Transverse colon (tissue), 4 donors: ENCODE measurements at regions not wholly inside any gene's neighbourhood (a gene's known extent, or its start where the extent isn't known, plus 50 kb on each side); places are given as distances from the start of the nearest gene placed in this dataset.

Experiments
- DNase-seq: peaks from one replicate; pipeline ENCODE4 v3.0.0-alpha.2; 2019
- H3K27ac ChIP-seq, 4 donors: fragments of 200-600 bp; sonication (generic); 2 replicates each; pipeline ENCODE4 v1.5.1; 2016 to 2018; ENCODE audit warnings: inconsistent platforms in 4 of 4
- H3K27me3 ChIP-seq: fragments of 200-600 bp; sonication (generic); 2 replicates; pipeline ENCODE4 v1.5.1; 2017; ENCODE audit warnings: inconsistent platforms
- H3K36me3 ChIP-seq, 4 donors: fragments of 200-600 bp; sonication (generic); 2 replicates each; pipeline ENCODE4 v1.5.1; 2017 to 2019; ENCODE audit warnings: inconsistent platforms in 4 of 4
- H3K4me1 ChIP-seq, 4 donors: fragments of 200-600 bp; sonication (generic); 2 replicates each; pipeline ENCODE4 v1.5.1; 2017 to 2020; ENCODE audit warnings: inconsistent platforms in 4 of 4
- H3K4me3 ChIP-seq, 4 donors: fragments of 200-600 bp; sonication (generic); 1 replicate in 1 of 4; 2 replicates in 3 of 4; pipeline versions ENCODE4 v1.5.1 to v1.6.1; 2017 to 2019; ENCODE audit warnings: inconsistent platforms in 4 of 4
- H3K9me3 ChIP-seq, 2 donors: fragments of 200-600 bp; sonication (generic); 2 replicates each; pipeline ENCODE4 v1.5.1; 2017 to 2019; ENCODE audit warnings: inconsistent platforms in 2 of 2
- EP300 ChIP-seq: sonication (generic); formaldehyde crosslinking; IDR thresholded peaks from one replicate; pipeline ENCODE4 v1.6.1; 2017; ENCODE audit warnings: antibody characterized with exemption, low read depth
- POLR2A ChIP-seq: fragments of 450-650 bp; IDR thresholded peaks from one replicate; pipeline ENCODE4 v1.6.1; 2016; ENCODE audit warnings: antibody characterized with exemption, mild to moderate bottlenecking, moderate library complexity
- POLR2AphosphoS5 ChIP-seq, 3 donors: sonication (generic); formaldehyde crosslinking; IDR thresholded peaks; one replicate each; pipeline ENCODE4 v1.6.1; 2016; ENCODE audit warnings: antibody characterized with exemption in 3 of 3
- WGBS, 2 donors: methylation state at CpG; one replicate each; pipeline ENCODE4 v1.1.5; 2018; ENCODE audit warnings: low coverage in 1 of 2; 5-methylcytosine and 5-hydroxymethylcytosine counted together
- in situ Hi-C, 4 donors: fragments of 200-750 bp; cut with MboI; loops; one replicate each; pipeline versions ENCODE4 v1.15.0 to v1.15.1; 2017; ENCODE audit warnings: low sequenced_read_pairs in 3 of 4, low pct_ligation_motif_present in 1 of 4, low pct_unique_long_range_greater_than_20kb in 1 of 4
- intact Hi-C: fragments of 100-400 bp; cut with DNase I; formaldehyde crosslinking; loops from one replicate; pipeline ENCODE4 v1.15.1; 2023; ENCODE audit warnings: low total_unique reads
- TF ChIP-seq, protein P1 (sequence below), 5 experiments: fragments of 200-600 bp in 3 of 5; fragments of 450-650 bp in 2 of 5; sonication (generic) in 3 of 5; IDR thresholded peaks; 1 replicate in 2 of 5; 2 replicates in 3 of 5; pipeline ENCODE4 v1.5.1; 2016 to 2017; ENCODE audit warnings: antibody characterized with exemption in 5 of 5, inconsistent platforms in 3 of 5, mild to moderate bottlenecking in 2 of 5, moderate library complexity in 1 of 5

DNA sequence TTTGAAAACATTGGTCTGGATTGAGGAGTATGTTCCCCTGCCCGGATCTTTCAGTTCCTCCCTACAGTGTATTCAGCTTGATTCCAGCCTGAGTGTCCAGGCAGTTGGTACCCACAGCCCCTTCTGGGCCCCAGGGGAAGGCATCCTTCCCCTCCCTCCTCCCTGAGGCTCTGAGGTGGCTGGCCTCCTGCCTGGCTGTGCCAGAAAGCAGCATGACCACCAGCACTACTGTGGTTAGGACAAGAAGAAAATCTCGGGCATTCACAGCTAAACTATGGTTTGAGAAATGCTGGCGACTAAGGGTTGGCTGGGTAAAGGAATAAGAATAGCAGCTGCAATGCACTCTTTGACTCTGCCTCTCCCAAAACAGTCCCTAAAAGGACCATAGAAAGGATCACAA is 84.6 kb upstream of the LIFR start:
- 91 to 92% methylated on average over 2 to 3 of the region's 3 CpGs for WGBS, 2 donors
- no peaks in the 10 kb centered on the region for H3K9me3 ChIP-seq
- no peak for DNase-seq
- H3K4me1 ChIP-seq: no peaks in the 10 kb centered on the region
- intact Hi-C loops (no loop called here), in situ Hi-C loops (no loop called here)
- no peak for TF ChIP-seq POLR2AphosphoS5 (IDR thresholded peaks at IDR 0.05)
- no peak for TF ChIP-seq EP300
- TF ChIP-seq, protein P1, sequence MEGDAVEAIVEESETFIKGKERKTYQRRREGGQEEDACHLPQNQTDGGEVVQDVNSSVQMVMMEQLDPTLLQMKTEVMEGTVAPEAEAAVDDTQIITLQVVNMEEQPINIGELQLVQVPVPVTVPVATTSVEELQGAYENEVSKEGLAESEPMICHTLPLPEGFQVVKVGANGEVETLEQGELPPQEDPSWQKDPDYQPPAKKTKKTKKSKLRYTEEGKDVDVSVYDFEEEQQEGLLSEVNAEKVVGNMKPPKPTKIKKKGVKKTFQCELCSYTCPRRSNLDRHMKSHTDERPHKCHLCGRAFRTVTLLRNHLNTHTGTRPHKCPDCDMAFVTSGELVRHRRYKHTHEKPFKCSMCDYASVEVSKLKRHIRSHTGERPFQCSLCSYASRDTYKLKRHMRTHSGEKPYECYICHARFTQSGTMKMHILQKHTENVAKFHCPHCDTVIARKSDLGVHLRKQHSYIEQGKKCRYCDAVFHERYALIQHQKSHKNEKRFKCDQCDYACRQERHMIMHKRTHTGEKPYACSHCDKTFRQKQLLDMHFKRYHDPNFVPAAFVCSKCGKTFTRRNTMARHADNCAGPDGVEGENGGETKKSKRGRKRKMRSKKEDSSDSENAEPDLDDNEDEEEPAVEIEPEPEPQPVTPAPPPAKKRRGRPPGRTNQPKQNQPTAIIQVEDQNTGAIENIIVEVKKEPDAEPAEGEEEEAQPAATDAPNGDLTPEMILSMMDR (IDR thresholded peaks at IDR 0.05): no peak
- TF ChIP-seq POLR2A: no peak
- no peak overlapping the region for H3K27ac ChIP-seq
- no peaks in the 10 kb centered on the region for H3K36me3 ChIP-seq
- H3K4me3 ChIP-seq: no peak overlapping the region
- H3K27me3 ChIP-seq: no peaks in the 10 kb centered on the region

DNA sequence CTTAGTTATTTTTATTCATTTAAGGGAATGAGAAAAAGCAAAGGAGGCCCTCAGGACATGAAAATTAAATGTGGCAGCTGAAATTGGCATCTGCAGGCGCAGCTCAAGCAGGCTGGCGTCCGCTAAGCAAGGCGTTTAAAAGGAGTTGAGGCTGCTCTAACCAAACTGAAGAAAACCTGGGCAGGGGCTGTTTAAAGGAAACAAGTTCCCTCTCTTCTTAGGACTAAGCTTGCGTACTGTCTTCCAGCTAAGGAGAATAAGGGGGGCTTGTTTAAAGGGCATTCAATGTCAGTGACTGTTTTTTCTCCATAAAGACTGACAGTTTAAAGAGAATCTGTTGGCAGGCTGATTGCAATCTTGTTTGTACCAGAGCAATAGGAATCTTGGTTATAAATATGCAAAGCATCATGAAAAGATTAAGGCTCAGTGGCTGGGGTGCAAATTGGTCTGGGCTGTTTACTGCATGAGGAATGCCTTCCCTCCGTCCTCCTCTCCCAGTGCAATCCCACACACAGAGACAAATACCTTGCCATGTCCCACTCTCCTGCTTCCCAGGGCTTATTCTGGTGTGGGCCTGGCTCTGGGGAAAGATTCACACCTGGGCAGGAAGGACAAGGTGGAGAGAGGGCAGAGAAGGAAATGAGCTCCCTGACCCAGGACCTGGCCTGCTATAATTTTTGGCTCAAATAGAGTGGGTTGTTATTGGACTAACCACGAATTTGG is 85.9 kb upstream of the LIFR start:
- Histone ChIP-seq H3K27ac (peak overlapping the region in 1 of 4 donors; percentile 61), H3K4me1 (no peaks in the 10 kb centered on the region), H3K9me3 (no peaks in the 10 kb centered on the region), H3K27me3 (no peaks in the 10 kb centered on the region), H3K36me3 (no peaks in the 10 kb centered on the region), H3K4me3 (no peak overlapping the region)
- no peak for DNase-seq
- WGBS, 2 donors: 45 to 51% methylated on average over 5 to 7 of the region's 7 CpGs
- in situ Hi-C loops (no loop called here), intact Hi-C loops (no loop called here)
- TF ChIP-seq POLR2A (no peak), EP300 (no peak), POLR2AphosphoS5 (IDR thresholded peaks at IDR 0.05) (no peak)
- TF ChIP-seq, protein P1 (IDR thresholded peaks at IDR 0.05): no peak

DNA sequence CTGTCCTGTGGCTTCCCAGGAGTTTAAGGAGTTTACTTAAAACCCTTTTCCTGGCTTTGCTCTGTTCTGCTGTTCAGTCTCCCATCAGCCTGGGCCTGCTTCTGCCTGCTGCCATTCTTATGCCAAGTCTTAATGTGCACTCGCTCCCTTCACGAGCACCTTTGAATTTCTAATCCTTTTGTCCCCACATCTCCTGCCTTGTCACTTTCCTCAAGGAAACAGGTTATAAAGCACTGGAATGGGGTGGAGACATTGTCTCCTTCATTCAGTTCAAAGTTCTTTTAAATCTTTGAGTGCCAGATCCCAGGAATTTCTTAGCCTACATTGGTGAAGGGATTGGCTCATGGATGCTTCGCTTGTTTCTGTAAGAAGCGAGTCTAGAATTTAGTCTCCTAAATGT is 87.2 kb upstream of the LIFR start:
- in situ Hi-C loops (no loop called here), intact Hi-C loops (no loop called here)
- DNase-seq: no peak
- TF ChIP-seq EP300 (no peak), POLR2AphosphoS5 (IDR thresholded peaks at IDR 0.05) (no peak), POLR2A (no peak)
- TF ChIP-seq, protein P1 (IDR thresholded peaks at IDR 0.05): no peak
- 75 to 87% methylated on average over 3 to 4 of the region's 4 CpGs for WGBS, 2 donors
- Histone ChIP-seq H3K27ac (no peak overlapping the region), H3K4me1 (no peaks in the 10 kb centered on the region), H3K36me3 (no peaks in the 10 kb centered on the region), H3K9me3 (no peaks in the 10 kb centered on the region), H3K27me3 (no peaks in the 10 kb centered on the region), H3K4me3 (no peak overlapping the region)

DNA sequence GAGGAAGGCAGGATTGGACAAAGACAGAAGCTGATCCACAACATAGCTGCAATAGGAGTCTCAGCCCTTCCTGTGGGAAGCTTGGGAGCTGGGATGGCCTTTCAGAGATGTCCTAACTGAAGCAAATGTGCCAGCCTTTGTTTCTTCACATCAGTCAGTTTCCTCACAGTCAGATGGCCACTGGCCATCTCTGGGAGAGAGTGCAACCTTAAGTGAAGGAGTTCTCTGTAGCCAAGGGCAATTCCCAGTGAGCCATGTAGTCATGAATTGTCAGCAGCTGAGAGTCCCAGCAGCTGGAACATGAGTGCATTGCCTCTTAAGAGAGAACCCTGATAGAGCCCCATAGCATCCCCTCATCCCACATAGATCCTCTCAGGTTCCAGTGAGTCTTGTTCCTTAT is 89.1 kb upstream of the LIFR start:
- H3K9me3 ChIP-seq: no peaks in the 10 kb centered on the region
- intact Hi-C loops (no loop called here), in situ Hi-C loops (no loop called here)
- H3K36me3 ChIP-seq: no peaks in the 10 kb centered on the region
- no peaks in the 10 kb centered on the region for H3K27me3 ChIP-seq
- TF ChIP-seq, protein P1 (IDR thresholded peaks at IDR 0.05): no peak
- TF ChIP-seq POLR2A: no peak
- no peak for TF ChIP-seq POLR2AphosphoS5 (IDR thresholded peaks at IDR 0.05)
- TF ChIP-seq EP300: no peak
- no peak overlapping the region for H3K27ac ChIP-seq
- no peaks in the 10 kb centered on the region for H3K4me1 ChIP-seq
- no peak overlapping the region for H3K4me3 ChIP-seq
- DNase-seq: no peak
